Suprapubic skin (tissue), 4 donors: ENCODE measurements at regions not wholly inside any gene's neighbourhood (a gene's known extent, or its start where the extent isn't known, plus 50 kb on each side); places are given as distances from the start of the nearest gene placed in this dataset.

Source experiments
- DNase-seq, 2 donors: peaks; one replicate each; pipeline ENCODE4 v3.0.0-alpha.2; 2019; ENCODE audit warnings: low spot score in 2 of 2
- H3K27ac ChIP-seq: fragments of 200-600 bp; sonication (generic); one replicate; pipeline ENCODE4 v1.5.1; 2019
- H3K27me3 ChIP-seq: fragments of 200-600 bp; sonication (generic); one replicate; pipeline ENCODE4 v1.5.1; 2019
- H3K36me3 ChIP-seq: fragments of 200-600 bp; sonication (generic); one replicate; pipeline ENCODE4 v1.5.1; 2019
- H3K4me1 ChIP-seq: fragments of 200-600 bp; sonication (generic); one replicate; pipeline ENCODE4 v1.5.1; 2019
- H3K4me3 ChIP-seq: fragments of 200-600 bp; sonication (generic); one replicate; pipeline ENCODE4 v1.5.1; 2019; ENCODE audit warnings: mild to moderate bottlenecking
- H3K9me3 ChIP-seq: fragments of 200-600 bp; sonication (generic); one replicate; pipeline ENCODE4 v1.5.1; 2019
- CTCF ChIP-seq, 2 donors: fragments of 200-600 bp in 1 of 2; fragments of 450-650 bp in 1 of 2; sonication (generic) in 1 of 2; IDR thresholded peaks; one replicate each; pipeline ENCODE4 v1.5.1; 2016 to 2019; ENCODE audit warnings: antibody characterized with exemption in 2 of 2, mild to moderate bottlenecking in 1 of 2, moderate library complexity in 1 of 2
- EP300 ChIP-seq: sonication (generic); formaldehyde crosslinking; IDR thresholded peaks from one replicate; pipeline ENCODE4 v1.6.1; 2017; ENCODE audit warnings: antibody characterized with exemption
- POLR2A ChIP-seq, 2 donors: fragments of 450-650 bp; IDR thresholded peaks; one replicate each; pipeline ENCODE4 v1.6.1; 2017; ENCODE audit warnings: antibody characterized with exemption in 2 of 2, mild to moderate bottlenecking in 2 of 2, moderate library complexity in 2 of 2
- POLR2AphosphoS5 ChIP-seq, 3 donors: sonication (generic); formaldehyde crosslinking; IDR thresholded peaks; one replicate each; pipeline ENCODE4 v1.6.1; 2017; ENCODE audit warnings: antibody characterized with exemption in 3 of 3
- WGBS: methylation state at CpG from one replicate; pipeline ENCODE4 v1.1.5; 2018; 5-methylcytosine and 5-hydroxymethylcytosine counted together

DNA sequence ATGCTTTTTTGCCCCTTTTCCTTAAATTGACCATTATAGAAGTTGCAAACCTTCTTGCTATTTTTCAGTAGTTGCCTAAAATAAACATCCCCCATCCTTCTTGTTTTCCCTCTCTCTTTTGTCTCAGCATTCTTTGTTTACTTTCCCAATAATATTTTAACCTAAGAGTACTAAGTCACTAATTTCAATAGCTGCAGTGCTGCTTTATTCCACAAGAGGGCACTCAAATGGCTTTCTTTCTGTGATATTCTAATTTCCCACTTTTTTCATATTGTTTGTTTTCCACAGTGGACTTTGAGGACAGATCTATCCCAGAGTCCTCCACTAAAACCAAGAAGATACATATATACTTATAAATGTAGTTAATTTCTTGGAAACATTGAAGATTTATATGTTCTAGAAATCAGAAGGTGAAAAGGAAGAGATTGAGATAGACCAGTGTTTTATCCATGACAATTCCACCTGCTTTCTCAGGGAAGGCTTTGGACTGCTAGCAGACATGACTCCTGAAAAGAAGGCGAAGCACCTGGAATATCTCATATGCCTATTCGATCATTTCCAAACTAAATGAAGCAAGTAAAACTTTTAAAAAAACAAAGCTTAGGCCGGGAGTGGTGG lies 104.8 kb upstream of the GRIK1 start:
- 88% methylated on average over 3 of the region's 3 CpGs for WGBS
- Histone ChIP-seq H3K4me3 (no peak overlapping the region), H3K9me3 (no peaks in the 10 kb centered on the region), H3K27me3 (no peaks in the 10 kb centered on the region), H3K36me3 (no peaks in the 10 kb centered on the region), H3K27ac (no peak overlapping the region), H3K4me1 (no peaks in the 10 kb centered on the region)
- TF ChIP-seq POLR2AphosphoS5 (IDR thresholded peaks at IDR 0.05): no peak
- peak; percentile 68 to 79 for TF ChIP-seq CTCF (IDR thresholded peaks at IDR 0.05)
- DNase-seq: no peak

GRCh38 chr21:30042443-30042842 lies 102.6 kb upstream of the GRIK1 start:
- Histone ChIP-seq H3K4me3 (no peak overlapping the region), H3K27me3 (no peaks in the 10 kb centered on the region), H3K4me1 (no peaks in the 10 kb centered on the region), H3K36me3 (no peaks in the 10 kb centered on the region), H3K9me3 (no peaks in the 10 kb centered on the region), H3K27ac (no peak overlapping the region)
- no peak for DNase-seq
- 88% methylated on average over 1 of the region's 1 CpG for WGBS
- TF ChIP-seq CTCF (IDR thresholded peaks at IDR 0.05): no peak
- no peak for TF ChIP-seq POLR2AphosphoS5 (IDR thresholded peaks at IDR 0.05)
- TF ChIP-seq POLR2A (IDR thresholded peaks at IDR 0.05): no peak

DNA sequence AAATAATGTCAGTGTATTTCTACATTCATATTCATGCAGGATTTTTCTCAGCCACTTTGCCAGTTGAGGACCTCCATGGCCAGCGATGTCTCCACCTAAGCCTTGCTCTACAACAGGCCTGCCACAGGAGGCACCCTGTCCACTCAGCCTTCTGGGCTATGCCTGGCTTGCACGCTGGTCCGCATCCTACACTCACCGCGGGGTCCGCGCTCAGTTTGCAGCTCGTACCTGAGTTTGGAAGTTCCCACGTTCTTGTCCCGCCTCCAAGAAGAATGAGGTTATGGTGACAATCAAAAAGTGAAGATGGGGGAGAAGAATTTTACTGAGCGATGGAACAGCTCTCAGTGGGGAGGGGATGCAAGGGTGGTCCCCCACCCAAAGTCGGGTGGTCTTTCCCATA lies 93.6 kb upstream of the GRIK1 start:
- no peak for DNase-seq
- H3K4me1 ChIP-seq: no peaks in the 10 kb centered on the region
- H3K27me3 ChIP-seq: no peaks in the 10 kb centered on the region
- H3K36me3 ChIP-seq: no peaks in the 10 kb centered on the region
- 98% methylated on average over 12 of the region's 12 CpGs for WGBS
- H3K27ac ChIP-seq: no peak overlapping the region
- no peak for TF ChIP-seq POLR2AphosphoS5 (IDR thresholded peaks at IDR 0.05)
- no peak for TF ChIP-seq POLR2A (IDR thresholded peaks at IDR 0.05)
- TF ChIP-seq EP300: no peak
- no peak for TF ChIP-seq CTCF (IDR thresholded peaks at IDR 0.05)
- H3K9me3 ChIP-seq: no peaks in the 10 kb centered on the region
- H3K4me3 ChIP-seq: no peak overlapping the region

DNA sequence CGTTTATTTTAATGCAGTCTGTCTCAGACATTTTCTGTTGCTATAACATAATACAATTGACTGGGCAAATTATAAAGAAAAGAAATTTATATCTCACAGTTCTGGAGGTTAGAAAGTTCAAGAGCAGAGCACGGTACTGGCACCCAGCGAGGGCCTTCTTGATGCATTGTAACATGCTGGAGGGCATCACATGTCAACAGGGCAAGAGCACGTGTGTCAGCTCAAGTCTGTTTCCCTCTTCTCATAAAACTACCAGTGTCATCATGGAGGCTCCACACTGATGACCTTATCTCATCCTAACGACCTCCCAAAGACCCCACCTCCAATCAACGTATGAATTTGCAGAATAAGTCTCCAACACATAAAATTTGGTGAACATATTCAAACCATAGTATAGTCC lies 90.6 kb upstream of the GRIK1 start:
- Histone ChIP-seq H3K36me3 (no peaks in the 10 kb centered on the region), H3K4me3 (no peak overlapping the region), H3K27me3 (peaks cover 4% of the 10 kb centered on the region), H3K4me1 (no peaks in the 10 kb centered on the region), H3K9me3 (no peaks in the 10 kb centered on the region), H3K27ac (no peak overlapping the region)
- DNase-seq: no peak
- 78% methylated on average over 6 of the region's 6 CpGs for WGBS
- TF ChIP-seq EP300 (no peak), POLR2AphosphoS5 (IDR thresholded peaks at IDR 0.05) (no peak), POLR2A (IDR thresholded peaks at IDR 0.05) (no peak), CTCF (IDR thresholded peaks at IDR 0.05) (no peak)

DNA sequence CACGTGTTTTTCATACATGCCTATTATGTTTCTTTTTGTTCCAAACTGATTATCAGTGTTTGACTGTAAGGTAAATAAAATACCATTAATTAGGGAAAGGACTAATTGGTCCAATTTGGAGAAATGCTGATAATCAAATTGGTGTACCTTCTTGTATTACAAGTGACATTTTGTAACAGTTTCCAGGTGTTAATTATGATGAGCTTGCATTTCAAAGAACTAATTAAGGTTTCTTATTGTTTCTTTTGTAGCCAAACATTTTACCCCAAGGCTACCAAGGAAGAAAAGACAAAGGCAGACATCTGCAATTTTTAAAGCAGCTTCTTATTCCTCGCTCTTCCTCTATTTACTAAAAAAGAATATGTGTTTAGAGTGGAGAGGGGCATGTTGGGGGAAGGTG lies 88.7 kb upstream of the GRIK1 start:
- H3K27me3 ChIP-seq: peaks cover 4% of the 10 kb centered on the region
- no peak overlapping the region for H3K4me3 ChIP-seq
- TF ChIP-seq EP300 (no peak), POLR2A (IDR thresholded peaks at IDR 0.05) (no peak), POLR2AphosphoS5 (IDR thresholded peaks at IDR 0.05) (no peak), CTCF (IDR thresholded peaks at IDR 0.05) (no peak)
- no peaks in the 10 kb centered on the region for H3K9me3 ChIP-seq
- no peak for DNase-seq
- H3K27ac ChIP-seq: no peak overlapping the region
- 45% methylated on average over 2 of the region's 2 CpGs for WGBS
- H3K4me1 ChIP-seq: no peaks in the 10 kb centered on the region
- no peaks in the 10 kb centered on the region for H3K36me3 ChIP-seq
